Peyer's patch (tissue), 4 donors: ENCODE measurements at regions not wholly inside any gene's neighbourhood (a gene's known extent, or its start where the extent isn't known, plus 50 kb on each side); places are given as distances from the start of the nearest gene placed in this dataset.

Source experiments
- DNase-seq, 3 donors: peaks; one replicate each; pipeline ENCODE4 v3.0.0-alpha.2; 2017 to 2019
- H3K27ac ChIP-seq, 4 donors: fragments of 200-600 bp; sonication (generic); one replicate each; pipeline ENCODE4 v1.5.1; 2016 to 2019
- H3K27me3 ChIP-seq, 2 donors: fragments of 200-600 bp; sonication (generic); one replicate each; pipeline ENCODE4 v1.5.1; 2019
- H3K36me3 ChIP-seq, 3 donors: fragments of 200-600 bp; sonication (generic); one replicate each; pipeline ENCODE4 v1.5.1; 2016 to 2019
- H3K4me1 ChIP-seq, 4 donors: fragments of 200-600 bp; sonication (generic); one replicate each; pipeline ENCODE4 v1.5.1; 2016 to 2019
- H3K4me3 ChIP-seq, 4 donors: fragments of 200-600 bp; sonication (generic); 1 replicate in 3 of 4; 2 replicates in 1 of 4; pipeline ENCODE4 v1.5.1; 2016 to 2019; ENCODE audit warnings: mild to moderate bottlenecking in 1 of 4
- H3K9me3 ChIP-seq, 4 donors: fragments of 200-600 bp; sonication (generic); one replicate each; pipeline ENCODE4 v1.5.1; 2016 to 2019; ENCODE audit warnings: mild to moderate bottlenecking in 1 of 4
- CTCF ChIP-seq, 6 experiments: fragments of 450-650 bp in 4 of 6; fragments of 200-600 bp in 2 of 6; sonication (generic) in 1 of 6; IDR thresholded peaks; one replicate each; pipeline ENCODE4 v1.5.1; 2017 to 2019; ENCODE audit warnings: antibody characterized with exemption in 6 of 6, mild to moderate bottlenecking in 3 of 6, moderate library complexity in 1 of 6
- POLR2A ChIP-seq, 2 donors: fragments of 450-650 bp; IDR thresholded peaks; one replicate each; pipeline ENCODE4 v1.5.1; 2017; ENCODE audit warnings: antibody characterized with exemption in 2 of 2, mild to moderate bottlenecking in 2 of 2, moderate library complexity in 2 of 2

- TF ChIP-seq POLR2A (IDR thresholded peaks at IDR 0.05): no peak
- TF ChIP-seq CTCF (IDR thresholded peaks at IDR 0.05): no peak
- no peak for DNase-seq
- Histone ChIP-seq H3K27ac (no peak overlapping the region), H3K4me1 (peaks cover 0 to 3% (median 0%) of the 10 kb centered on the region in 4 donors), H3K27me3 (no peaks in the 10 kb centered on the region), H3K36me3 (no peaks in the 10 kb centered on the region), H3K4me3 (no peak overlapping the region), H3K9me3 (no peaks in the 10 kb centered on the region)
Measured at GRCh38 chr20:57943291-57943690, 233.5 kb upstream of the PMEPA1 start.

GRCh38 chr20:57941604-57942381, 232.0 kb upstream of the PMEPA1 start:
- Histone ChIP-seq H3K9me3 (no peaks in the 10 kb centered on the region), H3K4me3 (no peak overlapping the region), H3K27me3 (no peaks in the 10 kb centered on the region), H3K27ac (no peak overlapping the region), H3K36me3 (no peaks in the 10 kb centered on the region), H3K4me1 (no peaks in the 10 kb centered on the region)
- no peak for DNase-seq
- TF ChIP-seq CTCF (IDR thresholded peaks at IDR 0.05) (no peak), POLR2A (IDR thresholded peaks at IDR 0.05) (no peak)

GRCh38 chr20:57940868-57941522, 231.2 kb upstream of the PMEPA1 start:
- DNase-seq: peak in 2 of 3 donors; percentile 62 to 71
- Histone ChIP-seq H3K27ac (no peak overlapping the region), H3K4me1 (no peaks in the 10 kb centered on the region), H3K4me3 (no peak overlapping the region), H3K9me3 (no peaks in the 10 kb centered on the region), H3K36me3 (no peaks in the 10 kb centered on the region), H3K27me3 (no peaks in the 10 kb centered on the region)
- TF ChIP-seq POLR2A (IDR thresholded peaks at IDR 0.05) (no peak), CTCF (IDR thresholded peaks at IDR 0.05) (no peak)

- no peaks in the 10 kb centered on the region for H3K9me3 ChIP-seq
- no peak overlapping the region for H3K27ac ChIP-seq
- no peak for DNase-seq
- H3K27me3 ChIP-seq: no peaks in the 10 kb centered on the region
- TF ChIP-seq CTCF (IDR thresholded peaks at IDR 0.05) (no peak), POLR2A (IDR thresholded peaks at IDR 0.05) (no peak)
- no peaks in the 10 kb centered on the region for H3K36me3 ChIP-seq
- H3K4me1 ChIP-seq: no peaks in the 10 kb centered on the region
- no peak overlapping the region for H3K4me3 ChIP-seq
Measured at GRCh38 chr20:57940376-57940775, 230.6 kb upstream of the PMEPA1 start.

- TF ChIP-seq POLR2A (IDR thresholded peaks at IDR 0.05): no peak
- TF ChIP-seq CTCF (IDR thresholded peaks at IDR 0.05): no peak
- Histone ChIP-seq H3K27me3 (no peaks in the 10 kb centered on the region), H3K4me3 (no peak overlapping the region), H3K4me1 (no peaks in the 10 kb centered on the region), H3K36me3 (no peaks in the 10 kb centered on the region), H3K27ac (no peak overlapping the region), H3K9me3 (no peaks in the 10 kb centered on the region)
- no peak for DNase-seq
Measured at GRCh38 chr20:57939499-57939898, 229.7 kb upstream of the PMEPA1 start.
